Ishikawa (cell line): ENCODE measurements at regions not wholly inside any gene's neighbourhood (a gene's known extent, or its start where the extent isn't known, plus 50 kb on each side); places are given as distances from the start of the nearest gene placed in this dataset.

Experiments
- CEBPB ChIP-seq: IDR thresholded peaks from 2 replicates; pipeline ENCODE4 v1.6.1; 2012
- CREB1 ChIP-seq: IDR thresholded peaks from 2 replicates; pipeline ENCODE4 v1.6.1; 2012; ENCODE audit warnings: low read depth
- EGR1 ChIP-seq: IDR thresholded peaks from 2 replicates; pipeline ENCODE4 v1.6.1; 2012
- EP300 ChIP-seq: IDR thresholded peaks from 2 replicates; pipeline ENCODE4 v1.6.1; 2012; ENCODE audit warnings: borderline replicate concordance
- FOXM1 ChIP-seq: IDR thresholded peaks from 2 replicates; pipeline ENCODE4 v1.6.1; 2012; ENCODE audit warnings: low read depth, borderline replicate concordance
- MAX ChIP-seq: IDR thresholded peaks from 2 replicates; pipeline ENCODE4 v1.6.1; 2012
- NFIC ChIP-seq: IDR thresholded peaks from 2 replicates; pipeline ENCODE4 v1.6.1; 2012
- RAD21 ChIP-seq: IDR thresholded peaks from 2 replicates; pipeline ENCODE4 v1.6.1; 2012; ENCODE audit warnings: low read depth
- REST ChIP-seq: IDR thresholded peaks from 2 replicates; pipeline ENCODE4 v1.6.1; 2012; ENCODE audit warnings: low read depth, mild to moderate bottlenecking
- TAF1 ChIP-seq: IDR thresholded peaks from 2 replicates; pipeline ENCODE4 v1.6.1; 2012; ENCODE audit warnings: low read depth, mild to moderate bottlenecking
- TCF12 ChIP-seq: IDR thresholded peaks from 2 replicates; pipeline ENCODE4 v1.6.1; 2012; ENCODE audit warnings: low read depth
- TEAD4 ChIP-seq: IDR thresholded peaks from 2 replicates; pipeline ENCODE4 v1.6.1; 2012
- YY1 ChIP-seq: IDR thresholded peaks from 2 replicates; pipeline ENCODE4 v1.6.1; 2012; ENCODE audit warnings: low read depth
- ZBTB7A ChIP-seq: IDR thresholded peaks from 2 replicates; pipeline ENCODE4 v1.6.1; 2012; ENCODE audit warnings: low read depth
- TF ChIP-seq, protein P1 (sequence below): IDR thresholded peaks from 2 replicates; pipeline ENCODE4 v1.6.1; 2012

GRCh38 chr2:33859176-33859575 is 260.1 kb upstream of the FAM98A start:
- TF ChIP-seq MAX (no peak), REST (no peak), CEBPB (no peak), TAF1 (no peak), EGR1 (no peak), TCF12 (no peak), CREB1 (no peak), ZBTB7A (no peak), NFIC (no peak), FOXM1 (no peak), YY1 (no peak), EP300 (no peak), RAD21 (no peak), TEAD4 (no peak)
- TF ChIP-seq, protein P1, sequence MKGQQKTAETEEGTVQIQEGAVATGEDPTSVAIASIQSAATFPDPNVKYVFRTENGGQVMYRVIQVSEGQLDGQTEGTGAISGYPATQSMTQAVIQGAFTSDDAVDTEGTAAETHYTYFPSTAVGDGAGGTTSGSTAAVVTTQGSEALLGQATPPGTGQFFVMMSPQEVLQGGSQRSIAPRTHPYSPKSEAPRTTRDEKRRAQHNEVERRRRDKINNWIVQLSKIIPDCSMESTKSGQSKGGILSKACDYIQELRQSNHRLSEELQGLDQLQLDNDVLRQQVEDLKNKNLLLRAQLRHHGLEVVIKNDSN = no peak

GRCh38 chr2:33848486-33848885 is 249.4 kb upstream of the FAM98A start:
- TF ChIP-seq MAX (no peak), RAD21 (no peak), EP300 (no peak), TAF1 (no peak), CEBPB (no peak)

GRCh38 chr2:33839791-33840190 is 240.7 kb upstream of the FAM98A start:
- TF ChIP-seq, protein P1 = no peak
- no peak for TF ChIP-seq TEAD4
- no peak for TF ChIP-seq ZBTB7A
- no peak for TF ChIP-seq CEBPB
- TF ChIP-seq TAF1 = no peak
- TF ChIP-seq FOXM1 = no peak
- TF ChIP-seq EP300 = no peak

- TF ChIP-seq ZBTB7A (no peak), FOXM1 (no peak), EP300 (no peak), TCF12 (no peak), CEBPB (no peak), RAD21 (no peak), NFIC (no peak), EGR1 (no peak), TAF1 (no peak), TEAD4 (no peak), REST (no peak), CREB1 (no peak), YY1 (no peak), MAX (no peak)
- TF ChIP-seq, protein P1 = no peak
Measured at GRCh38 chr2:33836628-33837027, 237.5 kb upstream of the FAM98A start.

GRCh38 chr2:33835911-33836310 is 236.8 kb upstream of the FAM98A start:
- no peak for TF ChIP-seq MAX
- TF ChIP-seq EGR1 = no peak
- no peak for TF ChIP-seq FOXM1
- TF ChIP-seq, protein P1 = no peak
- no peak for TF ChIP-seq REST
- no peak for TF ChIP-seq TEAD4
- TF ChIP-seq CEBPB = no peak
- TF ChIP-seq CREB1 = no peak
- TF ChIP-seq EP300 = no peak
- TF ChIP-seq ZBTB7A = no peak
- no peak for TF ChIP-seq YY1
- TF ChIP-seq RAD21 = no peak
- no peak for TF ChIP-seq NFIC
- no peak for TF ChIP-seq TCF12
- TF ChIP-seq TAF1 = no peak
